Suprapubic skin (tissue), 4 donors: ENCODE measurements at regions not wholly inside any gene's neighbourhood (a gene's known extent, or its start where the extent isn't known, plus 50 kb on each side); places are given as distances from the start of the nearest gene placed in this dataset.

Experiments
- CTCF ChIP-seq, 2 donors: fragments of 200-600 bp in 1 of 2; fragments of 450-650 bp in 1 of 2; sonication (generic) in 1 of 2; IDR thresholded peaks; one replicate each; pipeline ENCODE4 v1.5.1; 2016 to 2019; ENCODE audit warnings: antibody characterized with exemption in 2 of 2, mild to moderate bottlenecking in 1 of 2, moderate library complexity in 1 of 2
- EP300 ChIP-seq: sonication (generic); formaldehyde crosslinking; IDR thresholded peaks from one replicate; pipeline ENCODE4 v1.6.1; 2017; ENCODE audit warnings: antibody characterized with exemption
- POLR2A ChIP-seq, 2 donors: fragments of 450-650 bp; IDR thresholded peaks; one replicate each; pipeline ENCODE4 v1.6.1; 2017; ENCODE audit warnings: antibody characterized with exemption in 2 of 2, mild to moderate bottlenecking in 2 of 2, moderate library complexity in 2 of 2
- POLR2AphosphoS5 ChIP-seq, 3 donors: sonication (generic); formaldehyde crosslinking; IDR thresholded peaks; one replicate each; pipeline ENCODE4 v1.6.1; 2017; ENCODE audit warnings: antibody characterized with exemption in 3 of 3

GRCh38 chr6:79775222-79775621 is 144.1 kb downstream of the SH3BGRL2 start:
- no peak for TF ChIP-seq POLR2A (IDR thresholded peaks at IDR 0.05)
- TF ChIP-seq POLR2AphosphoS5 (IDR thresholded peaks at IDR 0.05) = no peak
- TF ChIP-seq CTCF (IDR thresholded peaks at IDR 0.05) = no peak
- no peak for TF ChIP-seq EP300
